HG03469 (cell line): ENCODE measurements at regions not wholly inside any gene's neighbourhood (a gene's known extent, or its start where the extent isn't known, plus 50 kb on each side); places are given as distances from the start of the nearest gene placed in this dataset.

ENCODE experiments used
- ATAC-seq: cut with Tn5 transposase; IDR thresholded peaks from one replicate; pipeline ENCODE4 v1.9.1; 2021; ENCODE audit warnings: mild to moderate bottlenecking, moderate library complexity, moderate number of reproducible peaks; ENCODE audit not compliant: unreplicated experiment

DNA sequence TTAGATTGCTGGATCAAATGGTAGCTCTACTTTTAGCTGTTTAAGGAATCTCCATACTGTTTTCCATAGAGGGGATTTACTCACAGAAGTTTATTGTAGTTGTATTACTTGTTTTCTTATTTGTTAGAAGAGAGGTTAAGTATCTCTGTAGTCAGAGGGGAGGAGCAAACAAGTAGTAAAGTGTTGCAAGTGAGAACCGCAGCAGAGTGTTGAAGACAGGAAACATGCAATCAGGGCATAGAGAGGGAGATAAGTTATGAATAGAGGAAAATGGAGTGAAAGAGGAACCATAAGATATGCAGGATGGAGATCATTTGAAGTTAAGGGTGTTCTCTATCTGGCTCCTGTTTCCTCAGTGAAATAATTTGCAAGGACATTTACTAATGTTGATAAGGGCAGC is 331.4 kb upstream of the TMEM229A start:
- no peak for ATAC-seq

DNA sequence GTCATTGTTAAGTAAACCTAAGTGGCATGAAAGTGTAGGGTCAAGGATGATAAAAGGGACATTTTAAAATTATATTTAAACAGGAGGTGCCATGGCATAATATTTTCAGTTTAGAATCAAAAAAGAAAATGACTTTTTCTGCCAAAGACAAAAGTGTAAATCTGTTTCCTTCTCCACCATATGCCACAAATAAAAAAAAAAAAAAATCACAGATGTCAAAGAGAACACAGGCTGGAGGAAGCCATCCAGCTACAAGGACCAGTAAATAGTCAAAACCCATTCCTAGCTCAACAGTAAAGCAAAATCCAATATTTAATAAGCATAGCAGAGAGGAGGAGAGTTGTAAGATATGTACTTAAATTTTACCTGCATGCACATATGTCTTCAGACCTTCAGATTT is 321.3 kb upstream of the TMEM229A start:
- no peak for ATAC-seq

DNA sequence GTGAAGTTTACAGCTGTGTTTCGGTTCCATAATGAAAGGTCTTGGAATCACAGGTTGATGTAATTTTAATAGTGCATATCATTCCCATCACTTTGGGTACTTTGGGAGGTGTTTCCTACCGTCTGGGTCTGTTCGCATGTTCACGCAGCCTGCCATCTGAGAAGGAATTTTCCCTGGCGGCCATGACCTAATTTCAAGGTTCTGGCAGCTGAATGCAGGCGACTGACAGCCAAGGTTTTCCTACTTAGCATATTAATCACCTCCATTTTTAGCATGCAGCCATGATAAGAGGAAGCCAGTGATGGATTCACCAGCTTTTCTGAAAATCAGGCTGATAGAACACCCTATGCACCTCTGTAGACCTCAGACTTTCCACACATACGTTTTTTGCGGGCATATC is 319.1 kb upstream of the TMEM229A start:
- no peak for ATAC-seq

GRCh38 chr7:124349443-124349842 is 316.6 kb upstream of the TMEM229A start:
- ATAC-seq, result no peak

GRCh38 chr7:124338861-124339260 is 306.0 kb upstream of the TMEM229A start:
- ATAC-seq, result no peak

DNA sequence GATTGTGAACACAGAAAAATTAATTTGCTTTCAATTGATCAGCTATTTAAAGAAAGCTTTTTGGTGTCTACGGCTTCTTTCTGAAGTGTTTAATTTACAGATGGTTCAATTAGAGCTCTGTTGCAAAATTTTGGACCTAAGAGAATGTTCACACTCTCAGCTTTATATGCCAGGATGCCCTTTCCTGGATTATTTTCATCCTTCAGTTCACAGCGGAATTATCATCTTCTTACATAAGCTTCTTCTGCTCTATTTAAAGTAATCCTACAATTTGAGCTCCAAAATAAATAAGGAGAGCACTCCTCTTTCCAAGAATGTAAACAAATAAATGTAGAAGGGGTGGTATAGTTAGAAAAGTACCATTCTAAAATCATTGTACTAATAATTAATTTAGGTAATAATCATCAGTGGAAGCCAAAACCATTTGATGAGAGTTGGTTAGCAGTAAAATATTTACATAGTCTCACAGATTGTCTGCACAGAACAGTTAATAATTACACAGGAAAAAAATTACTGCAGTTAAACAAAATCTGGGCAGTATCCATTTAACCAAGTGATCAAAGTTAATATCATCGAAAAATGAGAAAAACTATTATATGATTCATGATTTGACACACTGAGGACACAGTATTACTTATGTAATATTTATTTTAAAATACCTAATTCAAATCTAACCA is 298.0 kb upstream of the TMEM229A start:
- ATAC-seq, result no peak

GRCh38 chr7:124328774-124329173 is 295.9 kb upstream of the TMEM229A start:
- no peak for ATAC-seq

- ATAC-seq, result no peak
Observed at GRCh38 chr7:124324262-124324661, 291.4 kb upstream of the TMEM229A start.

DNA sequence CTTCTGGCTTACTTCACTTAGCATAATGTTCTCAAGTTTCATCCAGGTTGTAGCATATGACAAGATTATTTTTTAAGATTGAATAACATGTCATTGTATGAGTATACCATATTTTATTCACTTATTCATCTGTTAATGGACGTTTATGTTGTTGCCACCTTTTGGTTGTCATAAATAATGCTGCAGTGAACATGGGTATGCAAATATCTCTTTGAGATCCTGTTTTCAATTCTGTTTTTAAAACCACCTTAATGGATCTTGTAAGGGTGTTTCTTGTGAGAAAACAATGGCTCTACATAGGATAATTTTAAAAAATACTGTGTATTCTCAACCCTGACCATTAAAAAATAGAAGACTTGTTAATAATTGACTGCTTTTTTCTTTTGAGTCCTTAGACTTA is 290.7 kb upstream of the TMEM229A start:
- no peak for ATAC-seq

GRCh38 chr7:124322561-124322960 is 289.7 kb upstream of the TMEM229A start:
- ATAC-seq, result no peak

- no peak for ATAC-seq
Observed at GRCh38 chr7:124318721-124319450, 286.0 kb upstream of the TMEM229A start.

DNA sequence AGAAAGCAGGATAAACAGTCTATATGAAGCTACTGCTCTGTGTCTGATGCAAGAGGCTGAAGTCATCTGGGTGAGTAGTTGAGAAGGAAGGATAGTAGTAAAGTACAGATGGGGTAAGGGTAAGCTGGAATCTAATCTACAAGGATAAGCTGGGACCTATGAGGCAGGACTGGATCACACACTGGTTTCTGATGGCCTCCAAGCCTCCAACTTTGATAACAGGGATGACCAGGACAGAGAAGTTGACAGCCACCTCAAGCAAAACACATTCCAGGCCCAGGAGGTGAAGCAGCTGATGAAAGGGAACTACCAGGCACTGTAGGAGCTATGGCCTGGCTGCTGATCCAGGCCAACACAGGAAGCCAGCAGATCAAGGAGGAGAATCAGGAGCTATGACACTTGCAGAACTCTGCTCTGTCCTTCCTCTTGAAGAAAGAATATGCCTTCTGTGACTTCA is 278.1 kb upstream of the TMEM229A start:
- no peak for ATAC-seq

GRCh38 chr7:124308384-124308783 is 275.5 kb upstream of the TMEM229A start:
- no peak for ATAC-seq

DNA sequence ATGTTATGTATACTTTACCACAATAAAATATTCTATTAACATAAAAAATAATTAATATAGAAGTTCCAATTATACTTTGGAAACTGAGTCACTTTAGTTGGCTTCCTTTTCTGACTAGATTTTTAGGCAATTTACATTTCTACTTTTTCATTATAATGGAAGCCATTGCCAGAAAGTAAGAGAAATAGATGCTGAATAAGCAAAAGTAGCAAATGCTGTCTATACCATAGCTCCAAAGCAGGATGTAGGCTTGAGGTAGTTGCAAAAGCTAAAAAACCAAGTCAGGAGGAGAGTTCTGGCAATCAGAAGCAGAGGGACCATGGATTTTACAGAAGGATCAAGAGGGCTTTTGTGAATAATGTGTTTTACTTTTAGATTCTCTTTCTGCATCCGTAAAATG is 262.4 kb upstream of the TMEM229A start:
- ATAC-seq, result no peak

GRCh38 chr7:124284937-124285336 is 252.1 kb upstream of the TMEM229A start:
- no peak for ATAC-seq

DNA sequence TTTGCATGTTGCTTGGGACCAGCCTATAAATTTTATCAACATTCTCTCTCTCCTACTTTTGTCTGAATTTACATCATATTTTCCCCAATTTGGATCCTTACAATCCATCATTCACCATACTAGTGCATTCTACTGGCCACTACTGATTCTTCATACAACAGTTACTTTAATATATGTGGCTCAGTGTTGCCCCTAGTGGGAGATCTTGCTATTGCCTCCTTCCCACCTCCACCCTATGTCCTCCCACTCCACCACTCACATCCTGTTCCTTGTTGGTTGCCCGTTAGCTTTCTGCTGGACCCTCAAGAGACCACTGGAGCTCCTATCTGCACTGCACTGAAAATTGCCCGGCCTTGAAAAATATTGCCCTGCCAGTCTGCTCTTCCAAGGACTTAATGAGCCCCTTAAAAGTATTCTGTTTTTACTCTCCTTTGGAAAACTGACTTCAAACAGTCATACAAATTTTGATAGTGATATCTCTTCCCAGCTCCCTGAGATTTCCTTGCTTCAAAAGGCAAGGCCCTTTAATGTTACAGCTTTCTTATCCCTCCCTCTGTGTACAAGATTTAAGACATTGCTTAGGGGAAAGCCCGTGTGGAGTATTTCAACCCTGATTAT is 243.2 kb upstream of the TMEM229A start:
- ATAC-seq, result peak; percentile 98

DNA sequence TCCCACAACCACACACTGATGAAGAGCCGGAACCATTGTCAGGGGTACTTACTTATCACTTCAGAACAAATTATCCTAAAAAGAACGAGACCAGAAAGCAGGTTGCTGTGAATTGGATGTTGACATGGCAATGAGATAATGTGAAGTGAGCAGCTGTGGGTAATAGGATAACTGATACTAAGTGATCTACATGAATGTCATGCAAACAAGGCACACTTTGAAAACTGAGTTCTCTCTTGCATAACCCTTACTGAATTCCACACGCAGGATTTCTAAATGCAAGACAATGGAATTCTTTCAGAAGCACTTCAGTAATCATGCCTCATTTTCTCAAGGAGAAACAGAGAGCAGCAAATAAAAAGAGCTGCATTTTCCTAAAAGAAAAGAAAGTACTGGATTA is 242.5 kb upstream of the TMEM229A start:
- ATAC-seq, result no peak

DNA sequence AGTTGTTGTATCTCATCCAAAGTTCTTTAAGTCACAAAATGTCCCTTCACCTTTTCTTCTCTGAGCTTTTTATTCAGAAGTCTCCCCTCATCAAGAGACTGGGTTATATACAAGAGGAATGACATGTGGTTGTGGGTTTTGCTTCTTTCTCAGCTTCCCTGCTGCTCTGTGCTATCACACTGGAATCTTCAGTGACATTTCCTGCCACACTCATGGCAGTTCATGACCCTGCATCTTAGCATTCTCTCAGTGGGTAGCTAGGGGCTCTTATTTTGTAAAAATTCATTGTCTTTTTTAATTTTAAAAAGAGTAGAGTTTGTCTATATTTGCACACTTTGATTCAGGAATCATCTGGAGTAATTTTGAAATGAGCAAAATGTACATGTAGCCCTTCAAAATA is 236.9 kb upstream of the TMEM229A start:
- no peak for ATAC-seq

DNA sequence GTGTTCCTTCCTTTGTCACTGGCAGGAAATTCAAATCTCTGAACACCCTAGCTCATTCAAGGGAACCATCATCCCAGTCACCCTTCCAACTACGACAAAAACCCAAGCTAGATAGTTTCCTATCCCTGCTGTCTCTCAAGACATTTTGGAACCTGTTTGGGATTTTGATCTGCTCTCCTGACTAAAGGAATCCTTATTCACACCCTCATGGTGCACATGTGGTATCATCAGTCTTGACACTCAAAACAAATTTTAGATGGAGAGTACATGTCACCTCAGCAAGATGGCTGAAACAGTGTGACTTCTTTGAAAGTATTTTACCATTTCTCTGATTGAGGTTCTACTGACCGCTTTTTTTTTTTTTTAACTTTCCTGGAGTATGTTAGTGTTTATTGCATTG is 234.3 kb upstream of the TMEM229A start:
- no peak for ATAC-seq

GRCh38 chr7:124263232-124263827 is 230.5 kb upstream of the TMEM229A start:
- ATAC-seq, result peak; percentile 93

DNA sequence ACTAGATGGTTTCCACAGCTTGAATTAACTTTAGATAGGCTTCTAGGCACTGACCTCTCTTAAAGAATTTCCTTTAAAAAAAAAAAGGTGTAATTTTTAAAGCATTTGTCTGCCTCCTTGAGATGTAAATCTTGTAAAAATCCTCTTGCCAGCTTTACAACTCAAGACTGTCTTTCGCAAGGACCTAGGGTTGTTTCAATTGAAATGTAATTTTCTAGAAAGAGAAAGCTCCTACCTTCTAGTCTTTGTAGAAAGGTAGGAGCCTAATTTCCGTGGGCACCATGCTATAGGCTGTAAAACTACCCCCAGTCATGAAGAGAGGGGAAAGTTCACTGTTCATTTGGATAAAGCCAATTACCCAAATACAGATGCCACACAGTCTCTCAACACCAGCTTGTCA is 228.8 kb upstream of the TMEM229A start:
- no peak for ATAC-seq
